Astrocyte of the spinal cord (primary cell): ENCODE measurements at regions not wholly inside any gene's neighbourhood (a gene's known extent, or its start where the extent isn't known, plus 50 kb on each side); places are given as distances from the start of the nearest gene placed in this dataset.

ENCODE experiments used
- DNase-seq: peaks from one replicate; pipeline ENCODE4 v3.0.0; 2011; ENCODE audit warnings: low read depth, low spot score
- H3K4me3 ChIP-seq: 2 replicates; pipeline ENCODE4 v1.5.1; 2011; ENCODE audit warnings: low read depth, mild to moderate bottlenecking, low read length, moderate library complexity
- in situ Hi-C: cut with HindIII; loops from 2 replicates; pipeline ENCODE4 v1.10.0; 2017; ENCODE audit warnings: low sequenced_read_pairs
- TF ChIP-seq, protein P1 (sequence below): IDR thresholded peaks from 2 replicates; pipeline ENCODE4 v1.5.1; 2012; ENCODE audit warnings: low read depth, mild to moderate bottlenecking, low read length, inconsistent platforms

GRCh38 chr1:184296466-184297243 is 90.2 kb upstream of the C1orf21 start:
- TF ChIP-seq, protein P1, sequence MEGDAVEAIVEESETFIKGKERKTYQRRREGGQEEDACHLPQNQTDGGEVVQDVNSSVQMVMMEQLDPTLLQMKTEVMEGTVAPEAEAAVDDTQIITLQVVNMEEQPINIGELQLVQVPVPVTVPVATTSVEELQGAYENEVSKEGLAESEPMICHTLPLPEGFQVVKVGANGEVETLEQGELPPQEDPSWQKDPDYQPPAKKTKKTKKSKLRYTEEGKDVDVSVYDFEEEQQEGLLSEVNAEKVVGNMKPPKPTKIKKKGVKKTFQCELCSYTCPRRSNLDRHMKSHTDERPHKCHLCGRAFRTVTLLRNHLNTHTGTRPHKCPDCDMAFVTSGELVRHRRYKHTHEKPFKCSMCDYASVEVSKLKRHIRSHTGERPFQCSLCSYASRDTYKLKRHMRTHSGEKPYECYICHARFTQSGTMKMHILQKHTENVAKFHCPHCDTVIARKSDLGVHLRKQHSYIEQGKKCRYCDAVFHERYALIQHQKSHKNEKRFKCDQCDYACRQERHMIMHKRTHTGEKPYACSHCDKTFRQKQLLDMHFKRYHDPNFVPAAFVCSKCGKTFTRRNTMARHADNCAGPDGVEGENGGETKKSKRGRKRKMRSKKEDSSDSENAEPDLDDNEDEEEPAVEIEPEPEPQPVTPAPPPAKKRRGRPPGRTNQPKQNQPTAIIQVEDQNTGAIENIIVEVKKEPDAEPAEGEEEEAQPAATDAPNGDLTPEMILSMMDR, result no peak
- in situ Hi-C loops, result no loop called here
- H3K4me3 ChIP-seq, result no peak overlapping the region
- peak; percentile 86 for DNase-seq

DNA sequence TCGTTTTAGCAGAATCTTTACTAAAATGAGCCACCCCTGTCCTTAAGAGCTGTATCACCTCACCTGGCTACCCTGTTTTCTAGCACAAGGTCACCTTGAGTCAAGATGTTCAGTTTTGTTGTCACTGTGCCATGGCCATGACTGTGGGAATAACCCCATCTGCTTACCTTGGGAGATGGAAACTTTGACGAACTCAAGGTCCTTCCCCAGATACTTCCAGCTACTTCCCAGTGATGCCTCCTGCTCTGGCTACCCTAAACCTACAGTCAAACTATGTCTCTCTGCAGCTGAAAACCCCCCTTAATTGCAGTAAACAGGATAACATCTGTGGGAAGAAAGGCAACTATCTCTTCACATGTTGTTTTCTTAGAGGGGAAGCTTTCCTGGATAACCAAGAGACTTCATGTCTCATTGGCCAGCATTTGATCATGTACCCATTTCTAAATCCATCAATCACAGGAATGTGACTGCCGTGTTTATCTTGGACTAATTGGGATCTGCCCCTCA is 89.5 kb upstream of the C1orf21 start:
- no peak overlapping the region for H3K4me3 ChIP-seq
- no peak for DNase-seq
- TF ChIP-seq, protein P1, result no peak
- in situ Hi-C loops, result no loop called here

GRCh38 chr1:184298440-184299405 is 88.1 kb upstream of the C1orf21 start:
- H3K4me3 ChIP-seq, result no peak overlapping the region
- in situ Hi-C loops, result no loop called here
- TF ChIP-seq, protein P1, result no peak
- DNase-seq, result peak; percentile 19

GRCh38 chr1:184299406-184299790 is 87.4 kb upstream of the C1orf21 start:
- H3K4me3 ChIP-seq, result no peak overlapping the region
- peak; percentile 91 for DNase-seq
- in situ Hi-C loops, result no loop called here
- TF ChIP-seq, protein P1, result no peak

DNA sequence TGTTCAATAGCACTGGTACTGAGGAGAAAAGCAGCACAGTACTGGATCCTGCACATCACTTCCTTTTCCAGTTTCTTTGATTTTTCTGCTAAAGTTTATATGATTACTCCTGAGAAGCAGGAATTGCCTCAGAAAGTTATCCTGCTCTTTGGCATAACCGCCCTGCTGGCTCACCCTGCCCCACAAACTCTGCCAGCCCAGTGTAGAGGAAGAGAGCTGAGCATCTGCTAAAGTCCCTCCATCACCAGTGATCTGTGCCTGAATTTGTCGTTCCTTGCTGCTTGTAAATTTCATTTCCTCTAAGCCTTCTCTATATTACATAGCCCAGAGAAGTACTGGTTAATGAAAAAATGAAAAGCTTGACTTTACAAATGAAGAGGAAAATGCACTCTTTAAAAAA is 87.0 kb upstream of the C1orf21 start:
- in situ Hi-C loops, result no loop called here
- H3K4me3 ChIP-seq, result no peak overlapping the region
- no peak for DNase-seq
- TF ChIP-seq, protein P1, result no peak

DNA sequence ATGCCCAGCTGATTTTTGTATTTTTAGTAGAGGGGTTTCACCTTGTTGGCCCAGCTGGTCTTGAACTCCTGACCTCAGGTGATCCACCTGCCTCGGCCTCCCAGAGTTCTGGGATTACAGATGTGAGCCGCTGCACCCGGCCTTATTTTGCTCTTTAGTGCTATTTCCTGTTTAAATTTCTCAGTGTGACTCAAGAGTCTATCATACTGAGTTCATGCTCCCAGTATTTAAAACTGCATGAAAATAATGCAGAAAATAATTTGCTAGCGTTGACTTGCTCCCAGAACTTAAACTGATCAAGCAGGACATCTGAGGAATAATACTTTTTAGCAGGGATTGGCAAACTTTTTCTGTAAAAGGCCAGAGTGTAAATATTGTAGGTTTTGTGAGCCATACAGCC is 86.4 kb upstream of the C1orf21 start:
- no peak overlapping the region for H3K4me3 ChIP-seq
- peak; percentile 48 for DNase-seq
- in situ Hi-C loops, result no loop called here
- TF ChIP-seq, protein P1, result no peak
